SIG-M5 treated with dmso at 0.1 percent for 504 hours (cell line): ENCODE measurements at regions not wholly inside any gene's neighbourhood (a gene's known extent, or its start where the extent isn't known, plus 50 kb on each side); places are given as distances from the start of the nearest gene placed in this dataset.

Source experiments
- DNase-seq: peaks from one replicate; lab custom pipeline; 2025; ENCODE audit not compliant: unreplicated experiment; lab: John Stamatoyannopoulos, UW

- DNase-seq = no peak
Measured at GRCh38 chr18:2083691-2084090, 487.6 kb downstream of the METTL4 start.

DNA sequence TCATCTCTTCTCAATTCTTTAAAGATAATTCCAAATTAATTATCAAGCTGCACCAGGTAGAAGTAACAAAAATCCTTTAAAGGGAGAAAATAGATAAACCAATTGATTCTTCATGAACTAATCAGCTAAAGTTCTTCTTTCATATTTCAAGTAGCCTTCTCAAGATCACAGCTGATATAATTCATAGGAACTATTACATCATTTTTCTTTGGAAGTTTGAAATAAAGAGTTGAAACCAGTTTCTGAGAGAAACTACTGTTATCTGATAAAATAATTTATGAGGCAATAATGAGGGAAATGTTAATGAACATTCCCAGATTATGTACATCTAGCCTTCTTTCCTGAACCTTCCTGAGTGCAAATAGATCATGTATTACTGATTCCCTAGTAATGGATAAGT is 484.9 kb downstream of the METTL4 start:
- no peak for DNase-seq

DNA sequence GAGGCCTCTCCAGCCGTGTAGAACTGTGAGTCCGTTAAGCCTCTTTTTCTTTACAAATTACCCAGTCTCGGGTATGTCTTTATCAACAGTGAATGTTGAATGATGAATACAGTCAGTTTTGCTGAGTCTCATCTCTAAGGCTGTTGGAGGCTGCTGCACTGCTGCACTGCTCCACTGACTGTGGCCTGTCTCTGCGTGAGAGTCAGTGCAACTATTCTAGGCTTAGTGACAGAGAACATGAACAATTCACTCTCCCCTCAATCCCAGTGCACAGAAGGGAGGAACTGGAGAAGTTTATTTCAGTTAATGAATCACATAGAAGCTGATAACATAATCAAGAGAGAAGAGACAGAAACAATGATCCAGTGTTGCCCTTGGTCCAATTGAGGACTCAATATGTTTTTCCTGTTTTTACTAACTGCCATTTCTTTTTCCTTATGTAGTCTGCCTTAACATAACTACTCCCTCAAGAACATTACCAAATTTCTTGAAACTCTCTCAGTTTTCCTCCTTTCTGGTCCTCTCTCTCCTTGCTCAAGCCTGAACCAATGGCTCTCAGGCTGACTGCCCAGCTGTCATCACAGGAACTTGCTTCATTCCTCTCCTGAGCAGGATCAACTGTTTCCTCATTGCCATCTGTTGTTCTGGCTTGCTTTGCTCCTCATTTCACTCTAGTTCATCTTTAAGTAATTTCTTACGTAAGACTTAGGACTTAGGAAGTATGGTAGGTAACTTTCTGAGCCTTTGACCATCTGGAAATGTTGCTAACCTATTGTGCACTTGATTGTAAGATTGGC is 483.2 kb downstream of the METTL4 start:
- peak; percentile 6 for DNase-seq

GRCh38 chr18:2089396-2089795 is 481.9 kb downstream of the METTL4 start:
- DNase-seq = no peak

DNA sequence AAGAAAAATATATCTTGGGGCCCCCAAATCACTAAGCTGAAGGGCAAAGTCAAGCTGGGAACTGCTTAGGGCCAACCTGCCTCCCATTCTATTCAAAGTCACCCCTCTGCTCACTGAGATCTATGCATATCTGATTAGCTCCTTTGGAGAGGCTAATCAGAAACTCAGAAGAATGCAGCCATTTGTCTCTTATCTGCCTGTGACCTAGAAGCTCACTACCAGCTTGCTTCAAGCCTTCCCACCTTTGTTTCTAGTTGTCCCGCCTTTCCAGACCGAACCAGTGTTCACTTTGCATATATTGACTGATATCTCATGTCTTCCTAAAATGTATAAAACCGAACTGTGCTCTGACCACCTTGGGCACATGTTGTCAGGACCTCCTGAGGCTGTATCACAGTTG is 479.4 kb downstream of the METTL4 start:
- no peak for DNase-seq

- DNase-seq = no peak
Measured at GRCh38 chr18:2096551-2096950, 474.8 kb downstream of the METTL4 start.

- no peak for DNase-seq
Measured at GRCh38 chr18:2100694-2101213, 470.6 kb downstream of the METTL4 start.

DNA sequence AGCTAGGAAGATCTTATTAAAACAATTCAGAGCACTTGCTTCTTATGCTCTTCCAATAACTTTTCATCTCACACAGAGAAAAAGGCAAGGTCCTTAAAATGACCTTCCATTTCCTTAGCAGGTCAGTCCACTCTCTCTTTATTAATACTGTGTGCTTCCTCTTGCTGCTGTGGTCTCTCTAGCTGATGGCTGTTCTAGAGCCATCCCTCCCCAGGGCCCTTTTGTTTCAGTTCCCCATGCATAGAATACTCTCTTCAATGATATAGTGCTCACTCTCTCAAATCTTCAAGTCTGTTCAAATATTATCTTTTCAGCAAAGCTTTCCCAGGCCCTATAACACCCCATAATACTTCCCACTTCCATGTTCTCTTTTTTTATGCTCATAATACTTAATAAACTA is 469.3 kb downstream of the METTL4 start:
- DNase-seq = peak; percentile 22

- no peak for DNase-seq
Measured at GRCh38 chr18:2103299-2103698, 468.0 kb downstream of the METTL4 start.

DNA sequence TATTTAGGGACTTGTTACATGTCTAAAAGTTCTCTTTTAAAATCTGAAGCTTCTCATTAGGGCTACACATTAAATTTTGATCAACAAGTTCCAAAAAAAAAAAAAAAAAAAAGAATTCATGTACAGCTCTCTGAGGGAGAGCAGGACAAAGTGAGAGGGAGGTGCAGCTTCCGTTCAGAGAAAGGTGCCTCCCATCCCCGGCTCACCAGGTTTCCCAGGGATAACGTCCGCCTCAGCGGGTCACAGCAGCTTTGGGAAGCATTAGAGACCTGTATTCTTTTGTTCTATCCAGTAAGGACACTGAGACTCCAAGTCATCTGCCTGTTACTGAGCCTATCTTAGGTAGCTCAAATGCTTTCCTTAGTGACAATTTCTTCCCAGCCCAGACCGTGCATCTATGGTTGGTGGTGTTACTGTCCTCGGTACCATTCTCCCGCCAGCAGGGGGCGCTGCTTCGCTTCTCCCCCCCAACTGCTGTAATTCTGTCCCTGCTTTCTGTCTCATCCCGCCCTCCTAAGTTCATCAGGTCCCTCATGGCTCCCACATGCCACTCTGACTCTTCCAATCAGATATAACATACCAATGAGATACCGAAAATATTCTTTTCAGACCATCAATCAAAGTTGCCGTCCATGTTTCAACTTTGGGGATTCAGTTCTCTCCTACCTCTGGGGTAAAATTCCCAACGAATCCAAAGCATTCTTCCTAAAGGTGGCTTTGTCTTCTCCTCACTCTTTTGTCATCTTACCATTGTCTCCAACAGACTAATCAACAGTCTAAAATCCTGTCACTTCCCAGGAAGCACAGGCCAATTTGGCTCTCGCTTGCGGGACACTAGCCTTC is 466.5 kb downstream of the METTL4 start:
- DNase-seq = peak; percentile 52

- no peak for DNase-seq
Measured at GRCh38 chr18:2108591-2108990, 462.7 kb downstream of the METTL4 start.

- DNase-seq = no peak
Measured at GRCh38 chr18:2111456-2111855, 459.8 kb downstream of the METTL4 start.

DNA sequence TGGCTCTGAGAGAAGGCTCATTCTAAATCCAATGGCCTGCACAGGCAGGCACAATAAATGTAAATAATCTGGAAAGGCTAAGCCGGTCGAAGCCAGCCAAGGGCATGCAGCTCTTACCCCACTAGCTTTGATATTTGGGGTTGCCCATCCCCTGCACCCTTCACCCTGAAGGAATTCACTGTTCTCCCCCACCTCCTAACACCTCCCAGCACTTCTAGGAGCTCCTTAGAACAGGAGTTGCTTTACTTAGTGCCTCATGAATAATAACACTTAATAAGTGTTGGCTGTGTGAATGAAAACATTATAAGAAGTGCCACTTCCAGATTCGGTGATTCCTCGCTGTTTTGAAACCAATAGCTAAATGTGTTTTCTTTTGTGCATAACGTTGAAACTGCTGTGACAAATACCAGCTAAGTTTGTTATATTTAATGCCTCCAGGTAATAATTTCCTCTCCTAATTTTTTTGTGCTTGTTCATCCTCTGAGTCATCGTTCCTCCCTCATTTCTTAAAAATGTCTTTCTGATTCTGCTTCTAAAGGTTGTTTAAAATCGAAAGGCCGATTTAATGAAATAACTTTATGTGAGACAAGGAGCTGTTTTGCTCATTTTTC is 458.8 kb downstream of the METTL4 start:
- DNase-seq = no peak

- no peak for DNase-seq
Measured at GRCh38 chr18:2114289-2114688, 457.0 kb downstream of the METTL4 start.

- DNase-seq = no peak
Measured at GRCh38 chr18:2114765-2115164, 456.5 kb downstream of the METTL4 start.

DNA sequence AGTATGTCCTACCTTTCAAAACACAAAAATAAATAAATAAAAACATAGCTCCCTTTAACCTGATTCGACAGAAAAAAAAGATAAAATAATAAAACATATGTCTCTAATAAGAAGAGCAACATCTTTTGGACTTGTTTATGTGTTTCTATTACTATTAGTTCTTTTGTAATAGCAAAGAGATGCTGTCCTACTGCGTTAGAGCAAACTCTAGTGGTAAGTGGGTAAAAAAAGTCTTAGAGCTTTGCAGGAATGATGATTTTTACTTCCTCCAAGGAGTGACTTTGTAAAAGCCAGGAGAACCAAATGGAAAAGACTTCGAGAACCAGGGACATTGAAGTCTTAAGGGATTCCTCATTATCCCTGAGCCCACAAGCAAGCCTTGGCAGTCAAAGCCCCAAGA is 450.1 kb downstream of the METTL4 start:
- no peak for DNase-seq

- DNase-seq = no peak
Measured at GRCh38 chr18:2123077-2123476, 448.2 kb downstream of the METTL4 start.

DNA sequence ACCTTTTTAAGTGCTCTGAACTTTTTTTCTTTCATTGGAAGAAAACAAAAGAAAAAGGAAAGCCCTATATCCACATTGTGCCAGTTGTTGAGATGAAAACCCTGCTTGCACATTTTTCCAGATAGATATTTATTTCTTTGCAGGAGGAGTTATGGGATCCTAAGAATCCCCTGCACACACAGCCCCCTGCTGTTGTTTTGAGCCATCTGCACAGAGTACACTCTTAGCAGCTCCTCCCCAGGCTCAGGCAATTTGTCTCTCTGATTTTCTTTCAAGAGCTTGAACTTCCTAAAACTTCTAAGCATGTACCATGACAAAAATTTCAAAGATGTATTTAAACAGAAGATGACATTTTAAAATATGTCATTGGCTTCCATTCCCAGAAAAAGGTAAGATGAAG is 436.9 kb downstream of the METTL4 start:
- DNase-seq = no peak

DNA sequence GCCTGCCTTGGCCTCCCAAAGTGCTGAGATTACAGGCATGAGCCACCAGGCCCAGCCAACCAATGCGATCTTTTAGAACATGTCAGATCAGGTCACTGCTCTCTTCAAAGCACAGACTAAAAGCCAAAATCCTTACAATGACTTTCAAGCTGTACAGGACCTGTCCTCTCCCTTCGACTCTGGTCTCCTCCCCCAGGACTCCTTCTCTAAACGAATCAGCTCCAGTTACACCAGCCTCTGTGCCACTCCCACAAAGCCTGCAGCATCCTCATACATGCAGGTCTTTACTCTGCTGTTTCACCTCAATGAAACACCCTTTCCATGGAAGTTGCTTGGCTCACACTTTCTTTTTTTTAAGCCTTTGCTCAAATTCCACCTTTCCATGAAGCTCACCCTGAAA is 436.0 kb downstream of the METTL4 start:
- DNase-seq = no peak

GRCh38 chr18:2138552-2138951 is 432.8 kb downstream of the METTL4 start:
- DNase-seq = no peak

- DNase-seq = no peak
Measured at GRCh38 chr18:2139691-2140090, 431.6 kb downstream of the METTL4 start.

GRCh38 chr18:2143636-2144035 is 427.7 kb downstream of the METTL4 start:
- no peak for DNase-seq
